HG03575 (cell line): ENCODE measurements at regions not wholly inside any gene's neighbourhood (a gene's known extent, or its start where the extent isn't known, plus 50 kb on each side); places are given as distances from the start of the nearest gene placed in this dataset.
A peak's percentile ranks its signal among the peaks of the same experiment; 100 is the strongest.

Experiments used
- ATAC-seq: cut with Tn5 transposase; IDR thresholded peaks from one replicate; pipeline ENCODE4 v1.9.1; 2021; ENCODE audit not compliant: unreplicated experiment, insufficient number of reproducible peaks, low FRiP score; ENCODE audit errors: extremely low read depth

DNA sequence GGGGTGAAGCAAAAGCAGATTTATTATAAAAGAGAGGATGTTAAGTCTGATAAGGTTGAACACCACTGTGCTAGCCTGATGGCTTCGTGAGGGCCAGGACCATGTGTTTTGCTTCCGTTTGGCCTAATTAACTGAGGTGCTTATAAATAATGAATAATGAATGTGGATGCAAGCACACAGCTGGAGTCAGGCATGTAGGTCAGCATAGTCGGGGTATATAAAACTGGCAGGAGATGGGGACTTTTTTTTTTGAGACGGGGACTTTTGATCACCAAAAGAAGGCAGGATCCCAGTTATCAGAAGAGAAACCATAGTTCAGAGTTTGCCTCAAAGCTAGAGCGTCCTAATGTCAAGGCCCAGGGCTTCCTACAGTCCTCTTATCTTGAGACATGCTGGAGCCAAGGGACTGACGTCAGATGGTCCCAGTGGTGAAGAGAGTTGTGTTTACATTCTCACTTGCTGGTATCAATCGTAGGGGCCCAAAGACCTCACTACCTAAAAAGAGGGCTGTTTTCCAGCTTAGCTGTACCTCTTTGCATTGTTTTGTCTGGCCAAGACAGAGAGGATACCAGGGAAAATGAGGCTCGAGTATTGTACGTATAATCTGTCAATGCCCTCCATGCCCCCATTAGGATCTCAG, 50.4 kb downstream of the RTL9 start:
- ATAC-seq: no peak

DNA sequence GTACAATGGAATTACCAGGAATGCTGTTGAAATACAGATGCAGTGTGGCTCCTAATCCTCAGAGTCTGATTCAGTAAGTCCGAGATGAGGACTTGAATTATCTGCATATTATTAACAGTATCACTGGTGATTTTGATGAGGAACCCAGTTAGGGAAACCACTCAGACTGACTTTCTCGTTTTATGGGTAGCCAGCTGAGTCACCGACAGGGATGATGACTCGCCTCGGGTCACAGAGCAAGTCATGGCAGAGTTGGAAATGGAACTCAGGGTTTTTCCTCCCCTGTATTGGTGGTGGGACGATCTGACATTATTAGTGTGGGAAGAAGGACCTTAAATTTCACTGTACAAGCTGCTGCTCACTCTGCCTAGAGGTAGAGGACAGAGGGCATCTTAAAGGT, 51.3 kb downstream of the RTL9 start:
- no peak for ATAC-seq

DNA sequence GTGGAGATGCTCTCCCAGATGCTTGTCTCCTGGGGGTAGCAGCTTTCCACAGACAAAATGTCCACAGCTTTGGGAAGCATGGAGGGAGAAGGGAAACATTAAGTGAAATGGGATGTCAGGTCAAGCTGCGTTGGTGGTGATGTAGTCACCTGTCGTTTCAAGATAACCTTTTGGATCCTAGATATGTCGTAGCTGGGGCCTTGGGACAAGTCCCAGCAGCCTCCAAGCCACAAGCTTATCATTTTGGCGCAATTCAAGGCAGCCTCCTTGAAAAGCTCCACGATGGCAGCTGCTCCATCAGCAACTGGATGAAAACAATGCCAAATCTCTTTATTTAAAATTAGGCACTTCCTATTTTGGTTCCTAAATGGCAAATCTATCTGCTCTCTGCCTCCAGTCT, 52.0 kb downstream of the RTL9 start:
- ATAC-seq: no peak

DNA sequence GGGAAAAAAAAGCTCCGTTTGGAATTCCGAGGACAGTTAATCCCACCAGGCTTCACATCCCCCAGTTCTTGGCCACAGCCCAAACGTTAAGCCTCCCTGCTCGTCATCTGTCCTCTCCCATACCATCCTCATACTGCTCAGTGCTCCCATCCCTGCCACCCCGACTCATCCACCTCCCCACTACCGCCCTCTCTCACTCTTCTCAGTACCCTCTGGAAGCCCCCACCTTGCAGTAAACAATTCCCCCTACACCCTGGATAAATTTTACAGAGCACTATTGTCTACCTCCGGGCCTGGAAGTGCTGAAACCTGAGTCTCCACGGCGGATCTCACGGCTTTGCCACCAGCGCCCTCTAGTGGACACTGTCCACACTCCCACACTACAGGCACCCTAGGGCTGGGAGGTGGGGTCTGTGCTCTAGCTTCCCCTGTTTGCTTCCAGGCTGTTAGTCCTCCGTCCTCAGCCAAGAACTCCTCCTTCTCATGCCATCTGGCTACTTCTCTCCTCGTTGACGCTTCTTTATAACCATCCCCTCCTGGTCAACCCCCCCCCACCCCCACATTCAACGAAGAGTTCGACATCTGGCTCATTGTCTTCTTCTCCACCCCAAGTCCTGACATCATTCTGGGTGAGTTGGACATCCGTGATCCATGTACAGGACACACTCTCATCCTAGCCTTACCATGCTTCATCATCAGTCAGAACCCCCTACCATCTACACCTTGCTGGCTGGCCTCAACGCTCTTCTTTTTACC, 54.5 kb downstream of the RTL9 start:
- ATAC-seq: no peak

DNA sequence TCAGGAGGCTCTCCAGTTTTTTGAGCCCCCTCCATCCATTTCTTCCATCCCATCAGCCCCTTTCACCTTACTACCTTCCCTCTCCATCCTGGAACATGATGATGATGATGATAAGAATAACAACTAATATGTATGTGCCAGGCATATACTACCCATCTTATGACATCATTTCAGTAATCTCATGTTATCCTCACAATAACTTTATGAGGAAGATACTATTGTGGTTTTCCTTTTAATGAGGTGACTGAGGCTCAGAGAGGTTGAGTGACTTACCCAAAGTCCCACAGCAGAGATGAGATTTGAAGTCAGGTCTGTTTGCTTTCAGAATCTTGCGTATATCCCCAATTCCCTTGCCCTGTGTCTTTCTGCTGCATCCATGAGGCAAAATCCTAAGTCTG, 55.1 kb downstream of the RTL9 start:
- ATAC-seq: no peak

DNA sequence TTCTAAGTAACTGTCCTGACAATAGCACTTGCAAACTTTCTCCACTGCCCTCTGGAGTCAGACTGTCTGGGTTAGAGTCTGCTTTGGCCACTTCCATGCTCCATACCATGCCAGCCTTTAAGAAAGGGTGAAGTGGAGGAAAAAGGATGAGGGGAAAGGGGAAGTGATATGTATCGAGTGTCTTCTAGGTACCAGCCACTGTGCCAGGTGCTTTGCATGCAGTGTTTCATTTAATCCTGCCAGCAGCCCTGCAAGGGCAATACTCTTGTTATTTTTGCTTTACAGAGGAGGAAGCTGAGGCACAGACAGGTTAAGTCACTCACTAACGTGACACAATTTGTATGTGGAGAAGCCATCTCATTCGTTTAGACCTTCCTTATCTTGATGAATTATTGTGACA, 55.6 kb downstream of the RTL9 start:
- peak; percentile 15 for ATAC-seq

DNA sequence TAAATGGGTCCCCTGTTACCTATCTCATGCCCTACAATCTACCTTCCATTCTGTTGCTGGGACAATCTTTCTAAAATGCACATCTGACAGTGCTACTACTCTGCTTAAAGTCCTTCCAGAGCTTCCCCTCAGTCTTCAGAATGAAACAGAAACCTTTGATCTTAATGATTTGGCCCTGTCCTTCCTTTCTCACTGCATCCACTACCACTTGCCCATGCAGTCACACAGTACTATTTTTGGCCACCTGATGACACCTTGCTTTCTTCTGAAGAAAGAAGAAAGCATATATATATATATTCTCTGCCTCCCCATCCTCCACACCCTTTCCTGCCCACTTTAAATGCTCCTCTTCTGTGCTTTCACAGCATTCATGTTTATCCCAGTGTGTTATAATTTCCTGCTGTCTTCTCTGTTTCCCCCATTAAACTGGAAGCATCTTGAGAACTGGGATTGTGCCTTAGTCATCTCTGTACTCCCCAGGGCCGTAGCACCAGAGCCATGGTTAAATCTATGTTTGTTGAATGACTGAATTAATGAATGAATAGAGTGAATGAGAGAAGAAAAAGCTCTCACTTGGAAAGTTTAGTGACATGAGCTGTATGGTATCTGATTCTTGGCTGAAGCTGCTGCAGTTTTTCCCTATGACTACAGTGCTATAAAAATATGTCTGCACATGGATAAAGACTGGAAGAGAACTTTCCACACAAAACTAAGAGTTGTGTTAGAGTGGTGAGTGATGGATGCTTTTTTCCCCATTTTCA, 56.2 kb downstream of the RTL9 start:
- peak; percentile 66 for ATAC-seq

DNA sequence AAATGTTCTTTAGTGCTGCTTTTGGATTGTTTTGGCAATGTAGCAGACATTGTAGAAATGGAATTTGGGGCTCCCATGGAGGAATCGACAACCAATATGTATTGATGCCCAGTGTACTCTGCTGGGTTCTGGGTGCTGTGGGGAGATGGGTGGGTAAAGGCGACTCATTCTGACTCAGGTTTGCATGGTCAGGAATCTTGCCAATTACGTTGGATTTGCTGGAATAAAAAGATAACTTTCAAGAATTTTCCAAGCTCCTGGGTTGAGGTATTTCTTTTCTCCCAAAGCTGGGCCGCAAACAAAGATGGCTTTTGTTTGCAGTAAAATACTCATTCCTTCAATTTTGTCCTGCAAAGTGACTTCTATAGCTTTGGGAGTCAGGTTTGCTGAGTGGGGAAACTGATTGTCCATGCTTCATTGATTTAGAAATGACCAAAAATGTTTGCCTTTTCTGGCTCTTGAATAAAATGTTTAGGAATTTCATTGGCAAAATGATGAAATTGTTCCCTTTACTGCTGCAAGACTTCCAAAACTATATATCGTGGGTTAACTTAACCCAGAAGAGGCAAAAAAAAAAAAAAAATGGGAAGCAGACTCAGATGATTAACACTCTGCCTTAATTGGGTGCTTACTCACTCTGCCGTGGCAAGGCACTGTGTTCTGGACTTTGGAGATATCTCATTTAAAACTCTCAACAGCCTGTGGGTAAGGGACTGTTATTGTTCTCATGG, 57.0 kb downstream of the RTL9 start:
- ATAC-seq: no peak

DNA sequence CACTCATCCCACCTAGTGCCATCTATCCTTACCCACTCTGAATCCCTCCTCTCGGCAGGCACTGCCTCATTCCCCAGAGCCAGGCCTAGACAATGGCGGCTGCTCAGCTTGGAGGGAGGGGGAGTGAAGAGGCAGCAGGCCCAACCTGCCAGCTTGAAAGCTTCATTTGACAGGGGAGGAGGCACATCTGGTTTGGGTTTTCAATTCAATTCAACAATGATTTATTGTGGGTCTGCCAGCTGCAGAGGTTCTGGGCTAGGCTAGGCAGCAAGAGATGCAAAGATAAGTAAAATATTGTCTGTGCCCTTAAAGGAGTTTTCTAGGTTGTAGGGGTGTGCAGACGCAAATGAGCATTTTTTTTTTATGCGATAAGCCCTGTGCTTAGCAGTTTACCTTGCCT, 58.5 kb downstream of the RTL9 start:
- ATAC-seq: no peak

DNA sequence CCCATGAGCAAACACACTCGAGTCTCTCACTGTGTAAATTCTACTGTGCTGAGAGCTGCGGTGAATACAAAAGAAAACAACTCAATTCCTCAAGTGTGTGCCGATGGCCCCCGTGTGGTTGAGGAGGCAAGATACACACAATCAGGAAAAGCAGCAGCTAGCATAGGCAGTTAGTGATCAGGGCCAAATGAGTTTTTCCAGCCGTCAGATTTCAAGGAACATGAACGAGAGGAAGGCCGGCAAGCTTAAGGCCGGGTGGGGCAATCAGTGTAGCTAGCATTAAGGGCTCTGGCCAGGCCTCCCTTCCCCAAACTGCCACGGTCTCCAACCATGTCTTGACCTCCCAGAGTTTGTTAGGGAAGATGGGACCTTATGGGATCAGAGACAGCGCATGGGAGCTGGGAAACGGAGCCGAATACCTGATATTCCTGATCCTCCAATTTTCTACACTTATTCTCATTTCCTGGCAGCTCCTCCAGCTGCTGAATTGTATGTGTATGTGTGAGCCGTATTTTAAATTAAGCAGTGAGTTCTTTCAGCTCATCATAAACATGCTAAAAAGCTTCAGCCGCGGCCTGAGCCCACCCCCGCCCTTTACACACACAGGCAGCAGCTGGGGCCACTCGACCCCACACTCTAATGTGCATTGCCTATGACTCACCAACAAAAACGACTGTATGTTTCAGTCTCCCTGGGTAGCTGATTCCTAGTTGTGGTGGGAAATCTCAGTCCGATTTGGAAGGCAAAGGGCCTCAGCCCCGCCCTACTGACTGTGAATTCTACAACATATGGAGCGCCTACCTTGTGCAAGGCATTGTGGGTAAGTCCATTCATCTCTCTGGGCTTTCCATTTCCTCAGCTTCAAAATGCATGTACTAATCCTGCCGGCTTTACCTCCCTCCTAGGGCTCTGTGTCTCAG, 59.9 kb downstream of the RTL9 start:
- ATAC-seq: no peak

DNA sequence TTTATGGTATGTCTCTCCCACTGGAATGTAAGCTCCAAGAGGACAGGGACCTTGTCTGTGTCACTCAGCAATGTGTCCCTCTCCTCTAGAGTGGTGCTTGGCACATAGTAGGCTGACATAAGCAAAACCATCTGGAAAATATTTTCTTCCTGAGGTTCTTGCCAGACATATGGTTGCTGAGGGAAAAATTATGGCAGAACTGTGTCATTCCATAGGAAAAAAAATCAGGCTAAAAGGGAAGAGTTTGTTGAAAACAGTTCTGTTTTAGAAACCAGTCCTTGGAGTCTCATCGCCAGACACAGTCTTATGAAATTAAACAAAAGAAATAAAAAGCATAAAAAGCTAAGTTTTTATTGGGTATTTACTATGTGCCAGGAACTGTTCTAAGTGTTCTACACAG, 60.9 kb downstream of the RTL9 start:
- no peak for ATAC-seq

DNA sequence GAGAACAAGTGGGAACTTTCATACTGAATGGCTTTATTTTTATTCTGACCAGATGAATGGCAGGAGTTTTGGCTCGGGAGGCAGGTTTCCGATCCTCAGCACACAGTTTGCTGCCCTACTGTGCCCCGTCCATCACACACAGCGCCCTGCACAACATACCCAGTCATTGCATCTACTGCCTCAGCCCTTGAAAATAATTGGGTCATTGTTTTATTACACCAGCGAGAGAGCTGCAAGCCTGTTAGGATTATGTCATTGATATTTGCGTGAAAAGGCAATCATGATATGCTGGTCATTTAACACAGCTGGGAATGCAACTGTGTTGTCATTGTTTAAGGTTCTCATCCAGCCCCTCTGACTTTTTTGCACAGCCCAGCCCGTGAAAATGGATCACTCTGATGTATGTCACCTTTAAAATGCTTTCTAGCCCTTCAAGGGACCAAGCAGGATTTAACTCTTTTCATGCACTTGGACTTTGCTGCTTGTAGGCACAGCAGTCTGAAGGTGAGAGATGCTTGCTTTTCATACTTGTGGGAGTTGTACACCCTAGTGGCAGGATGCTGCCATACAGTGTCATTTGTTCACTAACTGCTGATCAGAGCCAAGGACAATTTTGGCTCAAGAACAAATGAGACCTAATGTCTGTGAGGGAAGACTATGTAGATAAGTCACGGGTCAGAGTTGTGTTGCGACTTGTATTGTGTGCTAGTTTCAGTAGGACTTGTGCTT, 62.3 kb downstream of the RTL9 start:
- ATAC-seq: no peak

DNA sequence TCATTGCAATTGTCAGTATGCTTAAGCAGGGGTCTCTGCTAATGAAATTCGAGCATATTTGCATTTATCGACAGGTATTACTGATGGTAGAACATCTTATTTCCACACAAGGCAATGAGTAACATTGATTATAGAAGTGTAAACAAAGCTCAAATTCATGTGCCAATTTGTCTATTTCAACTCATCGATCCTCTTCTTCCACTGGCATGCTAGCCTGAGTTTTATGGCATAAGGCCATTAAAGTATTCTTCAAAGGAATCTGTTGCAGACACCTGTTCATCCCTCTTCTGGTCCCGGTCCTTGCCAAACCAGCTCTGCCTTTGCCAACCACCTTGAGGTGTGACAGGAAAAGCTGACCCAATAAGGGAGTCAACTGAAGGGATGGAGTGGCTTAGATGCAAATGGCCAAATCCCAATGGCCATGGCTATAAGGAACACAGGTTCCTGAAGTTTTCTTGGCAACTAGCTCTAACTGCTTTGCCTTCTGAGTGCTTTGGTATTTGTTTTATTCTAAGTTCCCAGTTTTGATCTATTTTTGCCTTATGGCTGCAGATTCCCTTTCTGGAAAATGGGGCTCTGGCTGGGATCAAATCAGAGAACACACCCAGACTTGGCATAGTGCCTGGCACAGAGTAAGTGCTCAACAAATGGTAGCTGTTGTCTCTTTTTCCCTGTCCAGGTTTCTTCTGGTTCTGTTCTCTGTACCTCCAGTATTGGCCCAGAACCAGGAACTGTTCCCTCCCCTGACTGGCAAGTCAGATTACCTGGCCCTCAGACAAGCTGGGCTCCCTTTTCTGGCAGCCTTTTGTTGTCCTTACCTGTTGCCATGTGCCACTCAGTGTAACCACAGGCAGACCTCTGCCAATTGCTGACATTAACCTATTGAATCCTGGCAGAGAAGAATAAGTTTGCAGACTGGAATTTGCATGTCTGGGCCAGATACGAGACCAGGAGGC, 63.1 kb downstream of the RTL9 start:
- ATAC-seq: no peak

DNA sequence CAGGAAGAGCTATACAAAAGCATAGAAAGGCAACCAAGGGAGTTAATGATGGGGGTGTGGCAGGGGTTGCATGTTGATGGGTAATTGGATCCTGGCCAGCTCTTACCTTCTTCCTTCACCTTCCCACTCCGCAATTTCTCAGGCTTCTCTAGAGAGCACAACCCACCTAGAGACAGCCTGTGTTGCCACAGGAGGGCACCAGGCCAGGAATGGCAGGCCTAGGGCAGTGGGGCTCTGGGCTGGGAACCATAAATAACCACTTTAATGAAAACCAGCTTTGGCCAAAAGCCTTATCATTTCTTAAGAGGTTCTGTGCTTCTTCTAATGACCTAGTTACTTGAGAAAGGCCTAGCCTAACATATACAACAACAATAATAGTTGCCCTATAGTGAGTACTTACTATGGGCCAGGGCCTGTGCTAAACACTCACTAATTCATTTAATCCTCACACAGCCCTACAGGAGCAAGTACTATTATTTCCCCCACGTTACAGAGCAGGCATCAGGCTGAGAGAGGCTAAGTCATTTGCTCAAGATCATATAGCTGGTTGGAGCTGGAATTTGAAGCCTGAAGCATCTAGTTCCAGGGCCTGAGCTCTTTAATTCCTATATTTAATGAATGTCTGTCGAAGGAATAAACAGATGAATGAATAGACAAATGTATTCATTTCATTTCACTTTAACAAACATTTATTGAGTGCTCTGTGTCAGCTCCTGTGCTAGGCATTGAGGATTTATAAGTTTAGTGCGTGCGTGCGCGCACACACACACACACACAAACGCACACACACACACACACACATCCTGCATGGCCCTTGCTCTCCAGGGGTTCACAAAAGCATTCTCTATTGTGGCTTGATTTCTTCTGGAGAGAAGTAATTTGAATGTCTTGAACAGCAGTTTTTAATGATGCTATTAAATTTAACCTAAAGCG, 66.8 kb downstream of the RTL9 start:
- ATAC-seq: no peak

DNA sequence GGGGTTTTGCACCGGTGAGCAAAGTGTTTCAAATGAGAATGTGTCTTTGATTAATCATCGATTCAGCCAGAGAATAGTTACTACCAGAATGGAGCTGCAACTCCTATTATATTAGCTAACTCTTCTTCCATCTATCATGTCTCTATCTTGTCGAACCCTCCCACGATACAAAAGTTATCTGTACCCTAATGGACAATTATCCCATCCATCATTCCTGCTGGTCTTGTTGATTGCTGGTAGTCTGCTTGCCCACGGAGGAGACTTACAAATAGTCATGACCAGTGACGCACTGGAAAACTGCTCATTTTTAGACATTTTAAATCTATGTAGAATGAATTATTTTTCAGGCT, 67.5 kb downstream of the RTL9 start:
- ATAC-seq: no peak

DNA sequence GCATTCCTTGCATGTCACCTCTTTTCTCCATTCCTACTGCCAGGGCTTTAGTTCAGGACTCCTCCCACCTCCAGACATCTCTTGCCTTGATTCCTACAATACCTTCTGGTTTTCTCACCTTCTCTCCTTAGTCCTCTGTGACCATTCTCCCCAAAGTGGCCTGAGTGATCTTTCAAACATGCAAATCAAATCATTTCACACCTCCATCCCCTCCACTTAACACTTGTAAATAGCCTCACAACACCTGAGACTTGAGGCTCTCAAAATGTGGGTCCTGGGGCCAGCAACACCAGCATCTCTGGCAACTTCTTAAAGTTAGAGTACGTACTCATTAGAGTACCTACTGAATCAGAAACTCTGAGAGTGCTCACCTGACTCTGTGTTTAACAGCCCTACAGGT, 68.4 kb downstream of the RTL9 start:
- ATAC-seq: no peak
